Stimulated activated CD8-positive, alpha-beta memory T cell treated with anti-CD3 and anti-CD28 coated beads, Interleukin-2, amount 100 ng/mL, for 1 hour (primary cell): ENCODE measurements at regions not wholly inside any gene's neighbourhood (a gene's known extent, or its start where the extent isn't known, plus 50 kb on each side); places are given as distances from the start of the nearest gene placed in this dataset.

Experiments
- DNase-seq, 2 donors: peaks; one replicate each; pipeline ENCODE4 v3.0.0-alpha.2; 2020; ENCODE audit warnings: low read depth in 2 of 2

- no peak for DNase-seq
These were observed 126.9 kb downstream of the KCNS3 start for GRCh38 chr2:18005411-18005810.

DNA sequence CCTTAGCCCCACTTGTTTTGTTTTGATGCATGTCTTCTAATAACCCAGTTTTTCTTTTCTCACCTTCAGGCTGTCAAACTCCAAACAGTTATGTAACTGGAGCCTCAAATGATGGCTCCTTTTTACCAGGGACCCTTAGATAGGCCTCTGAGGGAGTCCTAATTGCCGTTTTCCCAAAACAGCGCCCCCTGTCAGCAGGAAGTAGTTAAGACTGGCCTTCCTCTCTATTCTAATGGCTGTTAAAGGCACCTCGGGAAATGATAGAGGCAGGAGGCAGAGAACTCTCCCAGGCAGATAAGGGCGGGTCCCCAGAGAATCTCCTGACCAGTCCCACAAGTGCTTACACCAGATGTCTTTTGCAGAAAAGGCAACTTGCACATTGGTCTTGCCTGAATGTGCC, 123.2 kb downstream of the KCNS3 start:
- no peak for DNase-seq

DNA sequence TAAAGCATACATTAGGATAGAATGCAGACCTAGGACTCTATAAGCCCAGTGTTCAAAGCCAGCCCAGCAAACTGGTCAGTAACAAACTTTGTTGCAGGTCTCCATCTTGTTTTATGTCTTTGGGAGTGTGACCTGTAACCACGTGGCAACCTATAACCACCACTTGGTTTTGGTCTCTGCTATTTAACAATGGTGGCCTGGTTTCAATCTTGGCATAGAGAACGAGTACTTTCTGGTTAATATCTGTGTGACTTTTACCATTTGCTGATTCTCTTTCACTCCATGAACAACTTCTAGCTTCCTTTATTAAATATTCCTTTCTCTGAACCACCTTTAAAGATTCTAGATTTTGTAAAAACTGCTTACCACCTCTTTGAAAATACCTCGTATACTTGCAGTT, 118.5 kb downstream of the KCNS3 start:
- no peak for DNase-seq

GRCh38 chr2:17995593-17995992, 117.1 kb downstream of the KCNS3 start:
- no peak for DNase-seq
